Smooth muscle cell (in vitro differentiated cells): ENCODE measurements at regions not wholly inside any gene's neighbourhood (a gene's known extent, or its start where the extent isn't known, plus 50 kb on each side); places are given as distances from the start of the nearest gene placed in this dataset.
A peak's percentile ranks its signal among the peaks of the same experiment; 100 is the strongest.

Source experiments
- DNase-seq: peaks from one replicate; lab custom pipeline; 2025; ENCODE audit not compliant: unreplicated experiment; lab: John Stamatoyannopoulos, UW
- H2AFZ ChIP-seq: fragments of 200-600 bp; sonication (generic); 2 replicates; pipeline ENCODE4 v1.6.0; 2016; ENCODE audit warnings: antibody characterized with exemption, low read depth, mild to moderate bottlenecking
- H3F3A ChIP-seq: fragments of 200-600 bp; sonication (generic); 2 replicates; pipeline ENCODE4 v1.6.0; 2017; ENCODE audit warnings: antibody characterized with exemption, low read depth
- H3K27ac ChIP-seq: fragments of 200-600 bp; sonication (generic); 2 replicates; pipeline ENCODE4 v1.5.1; 2016; ENCODE audit warnings: low read depth, mild to moderate bottlenecking
- H3K27me3 ChIP-seq: fragments of 200-600 bp; sonication (generic); 2 replicates; pipeline ENCODE4 v1.6.1; 2016; ENCODE audit warnings: low read depth, mild to moderate bottlenecking
- H3K36me3 ChIP-seq: fragments of 200-600 bp; sonication (generic); 2 replicates; pipeline ENCODE4 v1.5.1; 2016; ENCODE audit warnings: low read depth
- H3K4me1 ChIP-seq: fragments of 200-600 bp; sonication (generic); 2 replicates; pipeline ENCODE4 v1.5.1; 2016; ENCODE audit warnings: low read depth
- H3K4me2 ChIP-seq: fragments of 200-600 bp; sonication (generic); 2 replicates; pipeline ENCODE4 v1.6.0; 2016; ENCODE audit warnings: mild to moderate bottlenecking
- H3K4me3 ChIP-seq: fragments of 200-600 bp; sonication (generic); 2 replicates; pipeline ENCODE4 v1.5.1; 2016; ENCODE audit warnings: mild to moderate bottlenecking
- H3K79me2 ChIP-seq: fragments of 200-600 bp; sonication (generic); 2 replicates; pipeline ENCODE4 v1.6.0; 2016; ENCODE audit warnings: low read depth, mild to moderate bottlenecking
- H3K9ac ChIP-seq: fragments of 200-600 bp; sonication (generic); 2 replicates; pipeline ENCODE4 v1.6.0; 2016; ENCODE audit warnings: low read depth
- H3K9me3 ChIP-seq: fragments of 200-600 bp; sonication (generic); replicated peaks from 2 replicates; pipeline ENCODE4 v1.5.1; 2016; ENCODE audit warnings: low read depth
- H4K20me1 ChIP-seq: fragments of 200-600 bp; sonication (generic); 2 replicates; pipeline ENCODE4 v1.6.0; 2016; ENCODE audit warnings: low read depth
- CTCF ChIP-seq: fragments of 200-600 bp; sonication (generic); IDR thresholded peaks from 2 replicates; pipeline ENCODE4 v1.5.1; 2017; ENCODE audit warnings: borderline replicate concordance, mild to moderate bottlenecking, antibody characterized with exemption; ENCODE audit not compliant: insufficient read depth, poor library complexity, severe bottlenecking
- WGBS: methylation state at CpG from one replicate; pipeline ENCODE4 v1.1.7; 2016; ENCODE audit warnings: low lambda C conversion rate; 5-methylcytosine and 5-hydroxymethylcytosine counted together

- no peak overlapping the region for H3K27ac ChIP-seq
- H3K4me1 ChIP-seq, result no peaks in the 10 kb centered on the region
- H3K9me3 ChIP-seq, result no peaks in the 10 kb centered on the region
- peak overlapping the region; percentile 48 for H2AFZ ChIP-seq
- no peak for TF ChIP-seq CTCF
- no peak overlapping the region for H3K4me3 ChIP-seq
- no peak for DNase-seq
- no peak overlapping the region for H3K4me2 ChIP-seq
- 45% methylated on average over 1 of the region's 1 CpG for WGBS
- no peaks in the 10 kb centered on the region for H3K27me3 ChIP-seq
- no peaks in the 10 kb centered on the region for H3K79me2 ChIP-seq
- no peaks in the 10 kb centered on the region for H4K20me1 ChIP-seq
- H3K9ac ChIP-seq, result no peak overlapping the region
- H3F3A ChIP-seq, result no peaks in the 10 kb centered on the region
- H3K36me3 ChIP-seq, result no peaks in the 10 kb centered on the region
Measured at GRCh38 chr5:23316060-23316591, 191.3 kb upstream of the PRDM9 start.

GRCh38 chr5:23314827-23315226, 192.6 kb upstream of the PRDM9 start:
- WGBS, result 81% methylated on average over 3 of the region's 3 CpGs
- H3F3A ChIP-seq, result no peaks in the 10 kb centered on the region
- no peaks in the 10 kb centered on the region for H4K20me1 ChIP-seq
- no peaks in the 10 kb centered on the region for H3K4me1 ChIP-seq
- no peak overlapping the region for H3K4me3 ChIP-seq
- H3K27me3 ChIP-seq, result no peaks in the 10 kb centered on the region
- no peak overlapping the region for H3K27ac ChIP-seq
- no peak for DNase-seq
- no peaks in the 10 kb centered on the region for H3K79me2 ChIP-seq
- no peak overlapping the region for H3K4me2 ChIP-seq
- no peak for TF ChIP-seq CTCF
- H3K9ac ChIP-seq, result no peak overlapping the region
- no peak overlapping the region for H2AFZ ChIP-seq
- H3K36me3 ChIP-seq, result no peaks in the 10 kb centered on the region
- H3K9me3 ChIP-seq, result no peaks in the 10 kb centered on the region

GRCh38 chr5:23305055-23305454, 202.4 kb upstream of the PRDM9 start:
- 91% methylated on average over 13 of the region's 13 CpGs for WGBS
- no peak for TF ChIP-seq CTCF
- H3K9ac ChIP-seq, result no peak overlapping the region
- H3K4me3 ChIP-seq, result no peak overlapping the region
- no peaks in the 10 kb centered on the region for H3F3A ChIP-seq
- no peaks in the 10 kb centered on the region for H3K9me3 ChIP-seq
- no peaks in the 10 kb centered on the region for H3K4me1 ChIP-seq
- H3K79me2 ChIP-seq, result no peaks in the 10 kb centered on the region
- no peak for DNase-seq
- H3K27ac ChIP-seq, result no peak overlapping the region
- H3K27me3 ChIP-seq, result no peaks in the 10 kb centered on the region
- H3K36me3 ChIP-seq, result no peaks in the 10 kb centered on the region
- no peaks in the 10 kb centered on the region for H4K20me1 ChIP-seq
- H2AFZ ChIP-seq, result no peak overlapping the region
- no peak overlapping the region for H3K4me2 ChIP-seq

GRCh38 chr5:23303836-23304235, 203.6 kb upstream of the PRDM9 start:
- Histone ChIP-seq H3K9me3 (no peaks in the 10 kb centered on the region), H3K36me3 (no peaks in the 10 kb centered on the region), H3K79me2 (no peaks in the 10 kb centered on the region), H3K9ac (no peak overlapping the region), H3K4me1 (no peaks in the 10 kb centered on the region), H4K20me1 (no peaks in the 10 kb centered on the region), H3K27ac (no peak overlapping the region), H2AFZ (no peak overlapping the region), H3K4me2 (no peak overlapping the region), H3K4me3 (no peak overlapping the region), H3F3A (no peaks in the 10 kb centered on the region), H3K27me3 (no peaks in the 10 kb centered on the region)
- TF ChIP-seq CTCF, result no peak
- WGBS, result 97% methylated on average over 18 of the region's 18 CpGs
- no peak for DNase-seq
